PC-9 (cell line): ENCODE measurements at regions not wholly inside any gene's neighbourhood (a gene's known extent, or its start where the extent isn't known, plus 50 kb on each side); places are given as distances from the start of the nearest gene placed in this dataset.
"Not testable (repeated sequence)": the region's sequence is repeated elsewhere in the genome, so short reads cannot be mapped to it uniquely, and the experiment has no call there.

Experiments
- BruUV-seq: library from RNA; stranded (reverse); fragments of 400-500 nt; replicated peaks from 2 replicates; lab custom pipeline; 2021; lab: Mats Ljungman, UMichigan
- CTCF ChIA-PET: fragments of 300-600 bp; sonication (Branson Sonifier 250); formaldehyde crosslinking; loops from one replicate; lab custom pipeline; 2022; ENCODE audit warnings: antibody characterized with exemption; lab: Charles Lee
- POLR2A ChIA-PET: fragments of 300-600 bp; sonication (Branson Sonifier 250); formaldehyde crosslinking; loops from one replicate; lab custom pipeline; 2022; ENCODE audit warnings: antibody characterized with exemption; ENCODE audit not compliant: unreplicated experiment; lab: Charles Lee
- DNase-seq, 2 experiments: peaks; one replicate each; pipeline versions ENCODE4 v3.0.0 to v3.0.0-alpha.2; 2015 to 2022; ENCODE audit warnings: mixed read lengths in 1 of 2
- H2AFZ ChIP-seq: fragments of 200-600 bp; sonication (generic); 2 replicates; pipeline ENCODE4 v1.8.1; 2017; ENCODE audit warnings: antibody characterized with exemption
- H3F3A ChIP-seq: fragments of 200-600 bp; sonication (generic); 2 replicates; pipeline ENCODE4 v1.8.1; 2017; ENCODE audit warnings: antibody characterized with exemption, mild to moderate bottlenecking, low read depth; ENCODE audit not compliant: insufficient read depth
- H3K27ac ChIP-seq: fragments of 200-600 bp; sonication (generic); 2 replicates; pipeline ENCODE4 v1.6.1; 2016; ENCODE audit warnings: mixed run types
- H3K27me3 ChIP-seq: fragments of 200-600 bp; sonication (generic); 2 replicates; pipeline ENCODE4 v1.6.1; 2016; ENCODE audit warnings: low read depth, mixed run types; ENCODE audit not compliant: insufficient read depth
- H3K36me3 ChIP-seq: fragments of 200-600 bp; sonication (generic); 2 replicates; pipeline ENCODE4 v1.6.1; 2016; ENCODE audit warnings: low read depth, mixed run types
- H3K4me1 ChIP-seq: fragments of 200-600 bp; sonication (generic); replicated peaks from 2 replicates; pipeline ENCODE4 v1.6.1; 2016; ENCODE audit warnings: mixed run types; ENCODE audit not compliant: insufficient read depth
- H3K4me2 ChIP-seq: fragments of 200-600 bp; sonication (generic); 2 replicates; pipeline ENCODE4 v1.6.1; 2017; ENCODE audit warnings: mixed run types
- H3K4me3 ChIP-seq: fragments of 200-600 bp; sonication (generic); 2 replicates; pipeline ENCODE4 v1.6.1; 2016; ENCODE audit warnings: mixed run types
- H3K79me2 ChIP-seq: fragments of 200-600 bp; sonication (generic); 2 replicates; pipeline ENCODE4 v1.6.1; 2017; ENCODE audit warnings: low read depth, mixed run types
- H3K9me2 ChIP-seq: fragments of 200-600 bp; sonication (generic); 2 replicates; pipeline ENCODE4 v1.8.1; 2017; ENCODE audit warnings: mild to moderate bottlenecking; ENCODE audit not compliant: insufficient read depth
- H3K9me3 ChIP-seq: fragments of 200-600 bp; sonication (generic); 2 replicates; pipeline ENCODE4 v1.8.1; 2016; ENCODE audit warnings: low read depth; ENCODE audit not compliant: insufficient read depth
- H4K20me1 ChIP-seq: fragments of 200-600 bp; sonication (generic); 2 replicates; pipeline ENCODE4 v1.8.1; 2017; ENCODE audit not compliant: insufficient read depth
- CTCF ChIP-seq: fragments of 200-600 bp; sonication (generic); conservative IDR thresholded peaks from 2 replicates; pipeline ENCODE4 v1.6.1; 2017; ENCODE audit warnings: mixed run types, antibody characterized with exemption, mild to moderate bottlenecking, moderate library complexity
- EZH2 ChIP-seq: fragments of 200-600 bp; sonication (generic); IDR thresholded peaks from 2 replicates; pipeline ENCODE4 v1.8.0; 2017; ENCODE audit warnings: antibody characterized with exemption, low read depth
- intact Hi-C: fragments of 100-400 bp; cut with micrococcal nuclease; formaldehyde crosslinking; loops from one replicate; pipeline ENCODE4 v1.10.0; 2022; ENCODE audit not compliant: unreplicated experiment

DNA sequence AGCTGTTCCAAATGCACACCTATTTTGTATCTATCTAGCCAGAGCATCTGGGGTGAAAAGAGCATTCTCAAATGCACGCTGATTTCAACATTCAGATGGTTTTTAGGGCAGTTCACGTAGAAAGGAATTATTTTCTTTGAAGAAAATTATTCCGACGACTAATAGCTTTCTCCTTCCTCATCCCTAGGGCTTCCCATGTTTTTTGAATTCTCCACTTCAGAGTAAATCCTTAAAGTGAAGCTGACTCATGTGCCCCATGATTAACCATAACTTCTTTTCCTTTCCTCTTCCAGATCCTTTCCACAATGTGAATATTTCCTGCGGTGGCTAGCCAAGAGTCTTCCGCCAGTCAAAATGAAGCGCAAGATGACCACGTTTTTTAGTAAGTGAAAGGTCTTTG lies 86.7 kb upstream of the PDHA1 start:
- H3K9me3 ChIP-seq: no peaks in the 10 kb centered on the region
- peaks cover 14% of the 10 kb centered on the region for H3K27me3 ChIP-seq
- H3K4me3 ChIP-seq: no peak overlapping the region
- H4K20me1 ChIP-seq: no peaks in the 10 kb centered on the region
- no peak overlapping the region for H3K4me2 ChIP-seq
- no peak overlapping the region for H2AFZ ChIP-seq
- H3K36me3 ChIP-seq: no peaks in the 10 kb centered on the region
- BruUV-seq: no TSS peak
- no peaks in the 10 kb centered on the region for H3K4me1 ChIP-seq
- CTCF ChIA-PET: no interaction called here
- intact Hi-C loops: no loop called here
- TF ChIP-seq EZH2: no peak
- TF ChIP-seq CTCF: no peak
- H3K9me2 ChIP-seq: no peaks in the 10 kb centered on the region
- DNase-seq: no peak
- no peaks in the 10 kb centered on the region for H3K79me2 ChIP-seq
- POLR2A ChIA-PET: no interaction called here
- H3F3A ChIP-seq: no peaks in the 10 kb centered on the region
- no peak overlapping the region for H3K27ac ChIP-seq

DNA sequence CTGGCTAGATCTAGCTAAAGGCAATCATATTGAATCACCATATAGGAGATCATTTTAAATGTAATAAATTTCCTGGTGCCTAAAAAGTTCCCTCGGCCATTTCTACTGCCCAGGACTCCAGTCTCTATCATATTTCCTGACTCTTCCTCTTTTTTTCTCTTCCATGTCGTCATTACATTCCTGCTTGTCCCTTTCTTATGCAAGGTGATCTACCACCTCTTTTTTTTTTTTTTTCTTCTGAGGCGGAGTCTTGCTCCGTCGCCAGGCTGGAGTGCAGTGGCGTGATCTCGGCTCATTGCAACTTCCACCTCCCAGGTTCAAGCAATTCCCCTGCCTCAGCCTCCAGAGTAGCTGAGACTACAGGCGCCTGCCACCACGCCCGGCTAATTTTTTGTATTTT lies 82.7 kb upstream of the PDHA1 start:
- H3K36me3 ChIP-seq, H3K27ac ChIP-seq, H3K9me2 ChIP-seq, H3K4me1 ChIP-seq, intact Hi-C loops, BruUV-seq, H2AFZ ChIP-seq, DNase-seq, H4K20me1 ChIP-seq, H3K27me3 ChIP-seq, POLR2A ChIA-PET, CTCF ChIA-PET, H3F3A ChIP-seq, H3K9me3 ChIP-seq, H3K4me2 ChIP-seq, H3K79me2 ChIP-seq, H3K4me3 ChIP-seq: not testable (repeated sequence)

DNA sequence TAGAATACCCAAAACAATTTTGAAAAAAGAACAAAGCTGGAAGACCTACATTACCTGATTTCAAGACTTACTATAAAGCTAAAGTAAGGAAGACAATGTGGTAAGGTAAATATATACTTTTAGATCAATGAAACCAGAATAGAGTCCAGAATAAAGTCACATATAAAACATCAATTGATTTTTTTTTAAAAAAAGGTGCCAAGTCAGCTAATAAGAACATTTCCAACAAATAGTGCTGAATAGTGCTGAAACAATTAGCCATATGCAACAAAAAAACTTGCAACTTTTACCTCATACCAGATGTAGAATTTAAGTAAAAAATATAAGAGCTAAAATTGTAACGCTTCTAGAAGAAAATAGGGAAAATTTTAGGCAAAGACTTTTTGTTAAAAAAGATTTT lies 73.0 kb upstream of the PDHA1 start:
- no TSS peak for BruUV-seq
- no peak overlapping the region for H3K27ac ChIP-seq
- H3K27me3 ChIP-seq: 0 out of 2 replicates have a peak, but pooled peaks cover 3% of the 10 kb centered on the region
- ChIA-PET POLR2A (no interaction called here), CTCF (no interaction called here)
- H3K9me2 ChIP-seq: no peaks in the 10 kb centered on the region
- no peak overlapping the region for H2AFZ ChIP-seq
- no peaks in the 10 kb centered on the region for H4K20me1 ChIP-seq
- DNase-seq: no peak
- no peak overlapping the region for H3K4me2 ChIP-seq
- no peaks in the 10 kb centered on the region for H3K79me2 ChIP-seq
- TF ChIP-seq EZH2: no peak
- no peak for TF ChIP-seq CTCF
- H3K4me3 ChIP-seq: no peak overlapping the region
- H3K36me3 ChIP-seq: no peaks in the 10 kb centered on the region
- no peaks in the 10 kb centered on the region for H3K4me1 ChIP-seq
- no peaks in the 10 kb centered on the region for H3F3A ChIP-seq
- no peaks in the 10 kb centered on the region for H3K9me3 ChIP-seq
- intact Hi-C loops: no loop called here

GRCh38 chrX:19272452-19272851 lies 71.3 kb upstream of the PDHA1 start:
- Histone ChIP-seq H4K20me1 (no peaks in the 10 kb centered on the region), H3K4me2 (no peak overlapping the region), H3K9me2 (no peaks in the 10 kb centered on the region), H3K27ac (no peak overlapping the region), H2AFZ (no peak overlapping the region), H3K36me3 (no peaks in the 10 kb centered on the region), H3K4me3 (no peak overlapping the region), H3F3A (no peaks in the 10 kb centered on the region), H3K27me3 (0 out of 2 replicates have a peak, but pooled peaks cover 3% of the 10 kb centered on the region), H3K4me1 (no peaks in the 10 kb centered on the region), H3K79me2 (no peaks in the 10 kb centered on the region), H3K9me3 (no peaks in the 10 kb centered on the region)
- BruUV-seq: no TSS peak
- ChIA-PET POLR2A (no interaction called here), CTCF (no interaction called here)
- TF ChIP-seq CTCF (no peak), EZH2 (no peak)
- DNase-seq: no peak
- intact Hi-C loops: no loop called here
